H1 (cell line): ENCODE measurements at regions not wholly inside any gene's neighbourhood (a gene's known extent, or its start where the extent isn't known, plus 50 kb on each side); places are given as distances from the start of the nearest gene placed in this dataset.
A peak's percentile ranks its signal among the peaks of the same experiment; 100 is the strongest.

Experiments
- CTCF ChIA-PET: fragments of 300-600 bp; sonication (Branson Sonifier 250); formaldehyde crosslinking; loops from one replicate; lab custom pipeline; 2021; ENCODE audit not compliant: partially characterized antibody; lab: Charles Lee
- POLR2A ChIA-PET: fragments of 300-600 bp; sonication (Branson Sonifier 250); formaldehyde crosslinking; loops from one replicate; lab custom pipeline; 2021; ENCODE audit warnings: inconsistent platforms; ENCODE audit not compliant: partially characterized antibody; lab: Charles Lee
- DNase-seq, 2 experiments: peaks; one replicate each; pipeline versions ENCODE4 v3.0.0 to v3.0.0-alpha.2; 2010 to 2022; ENCODE audit warnings: low spot score in 2 of 2, low read depth in 1 of 2, mixed read lengths in 1 of 2
- FAIRE-seq: peaks from 2 replicates; lab custom pipeline; 2011; peaks lifted over from hg19 to GRCh38; lab: Jason Lieb, UNC
- H2AFZ ChIP-seq: 2 replicates; pipeline ENCODE4 v1.8.1; 2012; ENCODE audit warnings: low read length, inconsistent platforms
- H2AK5ac ChIP-seq: 2 replicates; pipeline ENCODE4 v1.6.1; 2013; ENCODE audit warnings: low read depth, low read length
- H2BK120ac ChIP-seq: replicated peaks from 2 replicates; pipeline ENCODE3; 2013; ENCODE audit warnings: low read depth, low read length, inconsistent platforms
- H2BK12ac ChIP-seq: 2 replicates; pipeline ENCODE4 v1.6.1; 2013; ENCODE audit warnings: low read depth, low read length
- H2BK15ac ChIP-seq: 2 replicates; pipeline ENCODE4 v1.6.1; 2013; ENCODE audit warnings: low read length
- H2BK20ac ChIP-seq: 2 replicates; pipeline ENCODE4 v1.6.1; 2013; ENCODE audit warnings: low read length
- H2BK5ac ChIP-seq: 2 replicates; pipeline ENCODE4 v1.6.1; 2013; ENCODE audit warnings: low read depth, low read length
- H3K14ac ChIP-seq: 2 replicates; pipeline ENCODE4 v1.6.1; 2013; ENCODE audit warnings: inconsistent platforms; ENCODE audit not compliant: insufficient read length
- H3K18ac ChIP-seq: 2 replicates; pipeline ENCODE4 v1.6.1; 2013; ENCODE audit warnings: low read length; ENCODE audit errors: extremely low read depth
- H3K23ac ChIP-seq: 2 replicates; pipeline ENCODE4 v1.6.1; 2013; ENCODE audit warnings: inconsistent platforms; ENCODE audit not compliant: insufficient read length
- H3K23me2 ChIP-seq: 2 replicates; pipeline ENCODE4 v1.6.1; 2013; ENCODE audit warnings: low read depth, low read length
- H3K27ac ChIP-seq: 2 replicates; pipeline ENCODE4 v1.6.1; 2011; ENCODE audit warnings: low read depth, low read length, inconsistent platforms
- H3K27me3 ChIP-seq, 4 experiments: replicated peaks in 1 of 4; 1 replicate in 1 of 4; 2 replicates in 3 of 4; pipeline versions ENCODE4 v1.6.1 to v1.8.1; 2011 to 2013; ENCODE audit warnings: low read length in 3 of 4, mild to moderate bottlenecking in 3 of 4, inconsistent platforms in 2 of 4, mixed read lengths in 2 of 4, moderate library complexity in 1 of 4; ENCODE audit not compliant: control insufficient read depth in 3 of 4, insufficient read depth in 3 of 4; ENCODE audit errors: extremely low read depth in 1 of 4
- H3K36me3 ChIP-seq, 4 experiments: 2 replicates each; pipeline versions ENCODE4 v1.6.1 to v1.8.1; 2011 to 2013; ENCODE audit warnings: mild to moderate bottlenecking in 4 of 4, low read length in 3 of 4, moderate library complexity in 2 of 4, control low read depth in 1 of 4, inconsistent platforms in 1 of 4; ENCODE audit not compliant: insufficient read depth in 4 of 4, control insufficient read depth in 2 of 4
- H3K4ac ChIP-seq: replicated peaks from 2 replicates; pipeline ENCODE3; 2013; ENCODE audit warnings: low read length, low read depth, mixed read lengths, inconsistent platforms; ENCODE audit not compliant: insufficient read length
- H3K4me1 ChIP-seq, 4 experiments: replicated peaks in 1 of 4; 1 replicate in 1 of 4; 2 replicates in 3 of 4; pipeline versions ENCODE4 v1.6.1 to v1.8.1; 2011 to 2013; ENCODE audit warnings: low read length in 3 of 4, inconsistent platforms in 2 of 4, mixed read lengths in 1 of 4; ENCODE audit not compliant: insufficient read depth in 4 of 4, control insufficient read depth in 3 of 4
- H3K4me2 ChIP-seq, 2 experiments: 2 replicates each; pipeline versions ENCODE4 v1.6.1 to v1.8.1; 2011 to 2013; ENCODE audit warnings: low read depth in 2 of 2, low read length in 2 of 2, control low read depth in 1 of 2, inconsistent platforms in 1 of 2, mild to moderate bottlenecking in 1 of 2; ENCODE audit not compliant: insufficient read depth in 1 of 2
- H3K4me3 ChIP-seq, 4 experiments: fragments of 200-600, 300-600 bp in 1 of 4; sonication (generic), shearing (Covaris generic), sonication (Bioruptor Twin) in 1 of 4; 2 replicates each; pipeline versions ENCODE4 v1.5.1 to v1.8.1; 2011 to 2016; ENCODE audit warnings: low read length in 4 of 4, low read depth in 3 of 4, control low read depth in 2 of 4, inconsistent platforms in 2 of 4, mild to moderate bottlenecking in 2 of 4, mixed read lengths in 1 of 4, moderate library complexity in 1 of 4; ENCODE audit not compliant: insufficient read depth in 2 of 4; ENCODE audit errors: extremely low read depth in 1 of 4
- H3K56ac ChIP-seq: replicated peaks from 2 replicates; pipeline ENCODE3; 2013; ENCODE audit warnings: low read depth, mild to moderate bottlenecking, mixed read lengths, low read length, inconsistent platforms; ENCODE audit not compliant: insufficient read length
- H3K79me1 ChIP-seq: 2 replicates; pipeline ENCODE4 v1.6.1; 2013; ENCODE audit warnings: low read depth, low read length, control low read depth
- H3K79me2 ChIP-seq, 2 experiments: 2 replicates each; pipeline versions ENCODE4 v1.6.1 to v1.8.1; 2012 to 2013; ENCODE audit warnings: low read length in 2 of 2, mild to moderate bottlenecking in 2 of 2, inconsistent platforms in 1 of 2; ENCODE audit not compliant: insufficient read depth in 2 of 2, control insufficient read depth in 1 of 2
- H3K9ac ChIP-seq, 4 experiments: replicated peaks in 1 of 4; 1 replicate in 1 of 4; 2 replicates in 3 of 4; pipeline versions ENCODE4 v1.6.1 to v1.8.1; 2011 to 2013; ENCODE audit warnings: low read depth in 3 of 4, low read length in 3 of 4, control low read depth in 2 of 4, mild to moderate bottlenecking in 2 of 4, moderate library complexity in 2 of 4, inconsistent platforms in 1 of 4; ENCODE audit errors: extremely low read depth in 1 of 4
- H3K9me3 ChIP-seq, 2 experiments: 2 replicates each; pipeline versions ENCODE4 v1.6.1 to v1.8.1; 2012 to 2013; ENCODE audit warnings: mild to moderate bottlenecking in 2 of 2, moderate library complexity in 2 of 2, control low read depth in 1 of 2, inconsistent platforms in 1 of 2, low read depth in 1 of 2, low read length in 1 of 2, mixed read lengths in 1 of 2; ENCODE audit not compliant: insufficient read depth in 2 of 2
- H4K20me1 ChIP-seq, 2 experiments: replicated peaks in 1 of 2; 2 replicates each; pipeline versions ENCODE3 to v1.8.1; 2011 to 2013; ENCODE audit warnings: inconsistent platforms in 2 of 2, low read length in 2 of 2, mild to moderate bottlenecking in 1 of 2; ENCODE audit not compliant: insufficient read depth in 2 of 2, control insufficient read depth in 1 of 2
- H4K5ac ChIP-seq: 2 replicates; pipeline ENCODE4 v1.6.1; 2013; ENCODE audit warnings: low read length, low read depth, mixed read lengths, inconsistent platforms; ENCODE audit not compliant: insufficient read length
- H4K8ac ChIP-seq: 2 replicates; pipeline ENCODE4 v1.8.0; 2013; ENCODE audit warnings: mild to moderate bottlenecking, moderate library complexity, low read length, inconsistent platforms; ENCODE audit not compliant: insufficient read depth; ENCODE audit errors: extremely low read depth
- H4K91ac ChIP-seq: replicated peaks from 2 replicates; pipeline ENCODE3; 2013; ENCODE audit warnings: low read length, mixed read lengths, inconsistent platforms; ENCODE audit not compliant: insufficient read length
- ASH2L ChIP-seq: fragments of 200-600, 300-600 bp; sonication (generic); IDR thresholded peaks from one replicate; pipeline ENCODE4 v1.7.1; 2017; ENCODE audit warnings: low read length
- EZH2 ChIP-seq: fragments of 200-600 bp; sonication (generic); IDR thresholded peaks from 2 replicates; pipeline ENCODE4 v1.7.1; 2012; ENCODE audit warnings: low read depth, mild to moderate bottlenecking, moderate library complexity, low read length, inconsistent platforms; ENCODE audit not compliant: severe bottlenecking
- KDM5A ChIP-seq: fragments of 200-600 bp; IDR thresholded peaks from 2 replicates; pipeline ENCODE4 v1.7.1; 2012; ENCODE audit warnings: mild to moderate bottlenecking, low read length, inconsistent platforms, mixed read lengths
- RAD21 ChIP-seq, 2 experiments: IDR thresholded peaks in 1 of 2; conservative IDR thresholded peaks in 1 of 2; 2 replicates each; pipeline ENCODE4 v1.6.1; 2011; ENCODE audit warnings: low read depth in 2 of 2, low read length in 2 of 2, improper control_type of control experiment in 1 of 2, inconsistent platforms in 1 of 2, mild to moderate bottlenecking in 1 of 2, moderate library complexity in 1 of 2
- RBBP5 ChIP-seq: IDR thresholded peaks from 2 replicates; pipeline ENCODE4 v1.7.1; 2012; ENCODE audit warnings: low read depth, mild to moderate bottlenecking, inconsistent platforms, low read length, moderate library complexity, borderline replicate concordance
- SAP30 ChIP-seq: fragments of 300-600 bp; sonication (generic); IDR thresholded peaks from 2 replicates; pipeline ENCODE4 v1.7.1; 2012; ENCODE audit warnings: low read length, moderate library complexity, mild to moderate bottlenecking, inconsistent platforms; ENCODE audit not compliant: insufficient read depth, insufficient replicate concordance
- SRF ChIP-seq: IDR thresholded peaks from 2 replicates; pipeline ENCODE4 v1.6.1; 2011; ENCODE audit warnings: mild to moderate bottlenecking, low read depth, low read length, moderate library complexity
- YY1 ChIP-seq: IDR thresholded peaks from 2 replicates; pipeline ENCODE4 v1.6.1; 2011; ENCODE audit warnings: low read depth, mild to moderate bottlenecking, low read length
- WGBS, 2 experiments: shearing (Covaris generic) in 1 of 2; methylation state at CpG; one replicate each; pipeline versions ENCODE4 v1.1.6 to v1.1.7; 2013 to 2015; ENCODE audit warnings: low lambda C conversion rate in 2 of 2, mixed read lengths in 2 of 2, inconsistent platforms in 1 of 2, low coverage in 1 of 2, missing lambda C conversion rate in 1 of 2; ENCODE audit not compliant: insufficient replicate concordance in 2 of 2, insufficient coverage in 1 of 2, insufficient read length in 1 of 2; ENCODE audit errors: extremely low coverage in 1 of 2, missing lambda C conversion rate in 1 of 2; 5-methylcytosine and 5-hydroxymethylcytosine counted together

DNA sequence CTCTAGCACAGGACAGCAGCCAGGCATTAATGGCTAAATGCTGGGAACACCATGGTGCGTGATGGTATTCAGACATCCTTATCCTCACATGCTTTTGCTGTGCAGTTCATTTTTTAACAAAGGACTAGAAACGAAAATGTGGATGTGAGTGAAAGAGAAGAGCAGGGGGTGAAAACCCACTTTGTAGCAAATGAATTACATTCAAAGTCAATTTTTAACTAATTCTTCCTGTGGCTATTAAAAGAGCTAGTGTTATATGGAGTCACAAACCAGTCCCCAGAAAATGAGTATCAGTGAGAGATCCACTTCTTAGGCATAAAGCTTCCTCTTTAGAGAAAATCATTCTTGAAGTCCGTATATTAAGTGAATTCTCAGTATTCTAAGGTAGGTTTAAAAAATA, 592.0 kb upstream of the LMO3 start:
- FAIRE-seq, result no peak
- no peak overlapping the region for H3K4ac ChIP-seq
- H3K79me1 ChIP-seq, result no peaks in the 10 kb centered on the region
- H2BK20ac ChIP-seq, result no peak overlapping the region
- no peak overlapping the region for H3K23ac ChIP-seq
- no peak overlapping the region for H3K4me3 ChIP-seq
- H3K9ac ChIP-seq, result no peak overlapping the region
- no peak overlapping the region for H4K5ac ChIP-seq
- WGBS, 2 experiments, result 81% methylated on average over 3 of the region's 3 CpGs; no CpG with 5 or more reads in 1 of the 2 experiments
- CTCF ChIA-PET, result interaction anchor here (0.6 to 1.0 kb wide), 2 partner anchors 17 to 364 kb away, joined by 3 read pairs; no protein-coding TSS in a partner anchor
- no peaks in the 10 kb centered on the region for H3K23me2 ChIP-seq
- H3K18ac ChIP-seq, result no peak overlapping the region
- POLR2A ChIA-PET, result no interaction called here
- H3K79me2 ChIP-seq, result no peaks in the 10 kb centered on the region
- H2BK12ac ChIP-seq, result no peak overlapping the region
- 0 out of 8 replicates have a peak, but pooled peaks cover 0 to 2% (median 0%) of the 10 kb centered on the region in 4 experiments for H3K36me3 ChIP-seq
- no peak overlapping the region for H3K4me2 ChIP-seq
- TF ChIP-seq YY1, result no peak
- no peak for TF ChIP-seq ASH2L
- TF ChIP-seq KDM5A, result no peak
- no peak for TF ChIP-seq SRF
- TF ChIP-seq SAP30, result no peak
- TF ChIP-seq RBBP5, result no peak
- TF ChIP-seq RAD21 (IDR thresholded peaks at IDR 0.05 in 1 of 2, conservative IDR thresholded peaks at IDR 0.05 in 1 of 2; ENCODE audit: low read depth in 2 of 2, low read length in 2 of 2), result no peak
- TF ChIP-seq EZH2, result no peak
- no peak overlapping the region for H4K8ac ChIP-seq
- H2BK5ac ChIP-seq, result no peak overlapping the region
- no peak overlapping the region for H2BK15ac ChIP-seq
- no peak overlapping the region for H2BK120ac ChIP-seq
- no peak overlapping the region for H2AK5ac ChIP-seq
- H4K91ac ChIP-seq, result no peak overlapping the region
- no peak overlapping the region for H3K56ac ChIP-seq
- DNase-seq, result no peak
- no peaks in the 10 kb centered on the region for H3K27me3 ChIP-seq
- no peak overlapping the region for H3K14ac ChIP-seq
- H4K20me1 ChIP-seq, result no peaks in the 10 kb centered on the region
- no peak overlapping the region for H3K27ac ChIP-seq
- H3K4me1 ChIP-seq, result no peaks in the 10 kb centered on the region
- H2AFZ ChIP-seq, result 0 out of 2 replicates have a peak overlapping the region, but pooled peaks have one; percentile 19
- H3K9me3 ChIP-seq, result no peaks in the 10 kb centered on the region
